Left lung (tissue), 4 donors: ENCODE measurements at regions not wholly inside any gene's neighbourhood (a gene's known extent, or its start where the extent isn't known, plus 50 kb on each side); places are given as distances from the start of the nearest gene placed in this dataset.
"Not testable (repeated sequence)": the region's sequence is repeated elsewhere in the genome, so short reads cannot be mapped to it uniquely, and the experiment has no call there.

ENCODE experiments used
- ATAC-seq: fragments of 200-7000 bp; cut with Tn5 transposase; one replicate; pipeline ENCODE4 v1.9.1; 2020; ENCODE audit warnings: moderate library complexity
- DNase-seq, 4 donors: peaks; one replicate each; pipeline ENCODE4 v3.0.0-alpha.2; 2013 to 2020
- H3K27ac ChIP-seq, 2 donors: fragments of 200-600 bp; sonication (generic) in 1 of 2; one replicate each; pipeline versions ENCODE4 v1.5.0 to v1.8.0; 2020 to 2021
- H3K27me3 ChIP-seq, 2 donors: fragments of 200-600 bp; sonication (generic) in 1 of 2; one replicate each; pipeline versions ENCODE4 v1.5.0 to v1.8.0; 2020 to 2021
- H3K36me3 ChIP-seq, 2 donors: fragments of 200-600 bp; sonication (generic) in 1 of 2; one replicate each; pipeline versions ENCODE4 v1.5.0 to v1.8.0; 2020 to 2021
- H3K4me1 ChIP-seq, 2 donors: fragments of 200-600 bp; one replicate each; pipeline ENCODE4 v1.8.0; 2021
- H3K4me3 ChIP-seq, 2 donors: fragments of 200-600 bp; sonication (generic) in 1 of 2; one replicate each; pipeline versions ENCODE4 v1.5.0 to v1.8.0; 2020 to 2021; ENCODE audit warnings: mild to moderate bottlenecking in 1 of 2
- H3K9me3 ChIP-seq, 2 donors: fragments of 200-600 bp; sonication (generic) in 1 of 2; one replicate each; pipeline versions ENCODE4 v1.5.0 to v1.8.0; 2020 to 2021
- intact Hi-C, 2 donors: fragments of 100-400 bp; cut with DNase I; formaldehyde crosslinking; loops; one replicate each; pipeline versions ENCODE4 v1.11.2 to v1.14.2; 2022
- TF ChIP-seq, protein P1 (sequence below), 2 donors: fragments of 200-600 bp; sonication (generic) in 1 of 2; IDR thresholded peaks; one replicate each; pipeline versions ENCODE4 v1.5.0 to v1.8.0; 2021; ENCODE audit warnings: antibody characterized with exemption in 2 of 2
- donor health status: DM: no; HTN: yes; CAD: no.
- donor health status: DM: no; HTN: no; CAD: no.

DNA sequence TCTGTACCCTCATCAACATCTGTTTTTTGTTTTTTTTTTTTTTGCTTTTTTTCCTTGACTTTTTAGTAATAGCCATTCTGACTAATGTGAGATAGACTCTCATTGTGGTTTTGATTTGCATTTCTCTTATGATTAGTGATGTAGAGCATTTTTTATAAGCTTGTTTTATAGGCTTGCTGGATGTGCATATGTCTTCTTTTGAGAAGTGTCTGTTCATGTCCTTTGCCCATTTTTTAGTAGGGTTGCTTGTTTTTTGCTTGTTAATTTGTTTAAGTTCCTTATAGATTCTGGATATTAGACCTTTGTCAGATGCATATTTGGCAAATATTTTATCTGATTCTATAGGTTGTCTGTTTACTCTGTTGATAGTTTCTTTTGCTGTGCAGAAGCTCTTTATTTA, 53.5 kb upstream of the FAR1 start:
- H3K27ac ChIP-seq, intact Hi-C loops, H3K27me3 ChIP-seq, H3K4me3 ChIP-seq, H3K36me3 ChIP-seq, H3K4me1 ChIP-seq, DNase-seq, ATAC-seq: not testable (repeated sequence)
- peaks cover 0 to 47% of the 10 kb centered on the region in 2 donors for H3K9me3 ChIP-seq

DNA sequence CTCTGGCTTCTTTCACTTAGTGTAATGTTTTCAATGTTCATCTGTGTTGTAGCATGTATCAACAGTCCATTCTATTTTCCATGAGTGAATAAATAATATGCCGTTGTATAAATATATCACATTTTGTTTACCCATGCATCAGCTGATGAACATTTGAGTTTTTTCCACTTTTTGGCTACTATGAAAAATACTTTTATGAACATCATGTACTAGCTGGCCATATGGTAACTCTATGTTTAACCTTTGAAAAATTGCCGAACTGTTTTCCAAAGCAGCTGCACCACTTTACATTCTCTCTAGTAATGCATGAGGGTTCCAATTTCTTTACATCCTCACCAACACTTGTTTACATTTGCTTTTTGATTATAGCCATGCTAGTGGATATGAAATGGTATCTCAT, 59.8 kb upstream of the FAR1 start:
- peaks cover 0 to 4% of the 10 kb centered on the region in 2 donors for H3K9me3 ChIP-seq
- peak in 1 of 4 donors; percentile 7 for DNase-seq

DNA sequence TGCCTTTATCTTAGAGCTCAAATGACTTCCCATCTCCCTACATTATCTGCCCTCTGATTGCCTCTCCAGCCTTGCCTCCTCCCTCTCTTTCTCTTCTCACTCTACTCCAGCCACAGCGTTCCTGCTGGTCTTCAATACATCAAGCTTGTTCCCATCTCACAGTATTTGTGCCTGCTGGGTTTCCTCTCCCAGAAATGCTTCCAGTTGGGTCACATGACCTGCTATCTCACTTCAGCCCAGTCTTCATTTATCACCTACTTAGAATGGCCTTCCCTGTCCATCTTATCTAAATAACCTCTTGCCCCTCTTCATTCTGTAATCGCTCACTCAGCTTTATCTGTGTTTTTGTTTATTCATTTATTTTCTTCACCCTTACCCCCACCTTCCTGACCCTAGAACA, 61.8 kb upstream of the FAR1 start:
- DNase-seq = no peak
- ATAC-seq = no peak
- Histone ChIP-seq H3K36me3 (no peaks in the 10 kb centered on the region), H3K4me3 (no peak overlapping the region), H3K27me3 (no peaks in the 10 kb centered on the region), H3K9me3 (no peaks in the 10 kb centered on the region), H3K27ac (no peak overlapping the region), H3K4me1 (no peaks in the 10 kb centered on the region)
- TF ChIP-seq, protein P1, sequence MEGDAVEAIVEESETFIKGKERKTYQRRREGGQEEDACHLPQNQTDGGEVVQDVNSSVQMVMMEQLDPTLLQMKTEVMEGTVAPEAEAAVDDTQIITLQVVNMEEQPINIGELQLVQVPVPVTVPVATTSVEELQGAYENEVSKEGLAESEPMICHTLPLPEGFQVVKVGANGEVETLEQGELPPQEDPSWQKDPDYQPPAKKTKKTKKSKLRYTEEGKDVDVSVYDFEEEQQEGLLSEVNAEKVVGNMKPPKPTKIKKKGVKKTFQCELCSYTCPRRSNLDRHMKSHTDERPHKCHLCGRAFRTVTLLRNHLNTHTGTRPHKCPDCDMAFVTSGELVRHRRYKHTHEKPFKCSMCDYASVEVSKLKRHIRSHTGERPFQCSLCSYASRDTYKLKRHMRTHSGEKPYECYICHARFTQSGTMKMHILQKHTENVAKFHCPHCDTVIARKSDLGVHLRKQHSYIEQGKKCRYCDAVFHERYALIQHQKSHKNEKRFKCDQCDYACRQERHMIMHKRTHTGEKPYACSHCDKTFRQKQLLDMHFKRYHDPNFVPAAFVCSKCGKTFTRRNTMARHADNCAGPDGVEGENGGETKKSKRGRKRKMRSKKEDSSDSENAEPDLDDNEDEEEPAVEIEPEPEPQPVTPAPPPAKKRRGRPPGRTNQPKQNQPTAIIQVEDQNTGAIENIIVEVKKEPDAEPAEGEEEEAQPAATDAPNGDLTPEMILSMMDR (IDR thresholded peaks at IDR 0.05) = no peak
- intact Hi-C loops = no loop called here

More for the DNA sequence above, 59.8 kb upstream of the FAR1 start:
- no peak for ATAC-seq
- H3K4me1 ChIP-seq = no peaks in the 10 kb centered on the region
- H3K4me3 ChIP-seq = no peak overlapping the region
- TF ChIP-seq, protein P1 (IDR thresholded peaks at IDR 0.05) = no peak
- no peaks in the 10 kb centered on the region for H3K36me3 ChIP-seq
- H3K27me3 ChIP-seq = no peaks in the 10 kb centered on the region
- no peak overlapping the region for H3K27ac ChIP-seq
- intact Hi-C loops = no loop called here

DNA sequence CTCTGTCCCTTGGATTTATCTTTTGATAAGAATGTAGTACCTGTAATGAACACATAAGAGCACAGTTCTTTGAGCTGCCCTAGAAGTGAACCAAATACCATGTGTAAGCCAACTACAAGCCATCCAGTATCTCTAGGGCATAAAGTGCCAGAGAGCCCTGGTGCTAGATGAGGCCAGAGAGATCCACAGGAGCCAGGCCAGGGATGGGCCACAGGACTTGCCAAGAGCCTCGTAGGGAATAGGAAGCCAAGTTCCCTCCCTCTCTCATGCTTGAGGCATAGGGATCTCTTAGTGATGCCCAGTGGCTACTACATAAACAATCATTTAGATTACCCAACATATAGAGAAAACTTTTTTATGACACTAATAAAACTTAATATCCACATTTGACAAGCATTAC, 64.8 kb upstream of the FAR1 start:
- Histone ChIP-seq H3K27ac (no peak overlapping the region), H3K4me3 (no peak overlapping the region), H3K4me1 (no peaks in the 10 kb centered on the region), H3K9me3 (no peaks in the 10 kb centered on the region), H3K27me3 (no peaks in the 10 kb centered on the region), H3K36me3 (no peaks in the 10 kb centered on the region)
- intact Hi-C loops = no loop called here
- no peak for DNase-seq
- TF ChIP-seq, protein P1 (IDR thresholded peaks at IDR 0.05) = no peak
- no peak for ATAC-seq

DNA sequence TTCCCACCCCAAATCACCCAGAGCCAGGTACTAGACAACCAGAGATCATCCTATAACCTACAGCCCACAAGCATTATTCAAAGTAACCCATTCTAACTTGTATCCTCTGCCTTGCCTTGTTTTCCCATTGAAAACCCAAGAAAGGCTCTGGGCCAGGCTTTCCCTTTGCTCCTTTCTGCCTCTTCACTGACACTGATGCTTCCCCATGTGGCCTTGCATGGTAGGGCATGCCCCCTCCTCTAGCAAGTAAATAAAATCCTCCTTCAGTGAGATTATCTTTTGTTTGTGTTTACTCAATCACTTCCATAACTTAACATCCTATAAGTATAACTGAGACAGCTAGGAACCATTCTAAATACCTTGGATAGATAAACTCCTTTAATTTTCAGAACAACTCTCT, 65.6 kb upstream of the FAR1 start:
- TF ChIP-seq, protein P1 (IDR thresholded peaks at IDR 0.05) = no peak
- H3K27ac ChIP-seq = no peak overlapping the region
- intact Hi-C loops = no loop called here
- no peaks in the 10 kb centered on the region for H3K9me3 ChIP-seq
- no peaks in the 10 kb centered on the region for H3K4me1 ChIP-seq
- H3K4me3 ChIP-seq = no peak overlapping the region
- ATAC-seq (no peak), DNase-seq (no peak)
- no peaks in the 10 kb centered on the region for H3K27me3 ChIP-seq
- H3K36me3 ChIP-seq = no peaks in the 10 kb centered on the region

DNA sequence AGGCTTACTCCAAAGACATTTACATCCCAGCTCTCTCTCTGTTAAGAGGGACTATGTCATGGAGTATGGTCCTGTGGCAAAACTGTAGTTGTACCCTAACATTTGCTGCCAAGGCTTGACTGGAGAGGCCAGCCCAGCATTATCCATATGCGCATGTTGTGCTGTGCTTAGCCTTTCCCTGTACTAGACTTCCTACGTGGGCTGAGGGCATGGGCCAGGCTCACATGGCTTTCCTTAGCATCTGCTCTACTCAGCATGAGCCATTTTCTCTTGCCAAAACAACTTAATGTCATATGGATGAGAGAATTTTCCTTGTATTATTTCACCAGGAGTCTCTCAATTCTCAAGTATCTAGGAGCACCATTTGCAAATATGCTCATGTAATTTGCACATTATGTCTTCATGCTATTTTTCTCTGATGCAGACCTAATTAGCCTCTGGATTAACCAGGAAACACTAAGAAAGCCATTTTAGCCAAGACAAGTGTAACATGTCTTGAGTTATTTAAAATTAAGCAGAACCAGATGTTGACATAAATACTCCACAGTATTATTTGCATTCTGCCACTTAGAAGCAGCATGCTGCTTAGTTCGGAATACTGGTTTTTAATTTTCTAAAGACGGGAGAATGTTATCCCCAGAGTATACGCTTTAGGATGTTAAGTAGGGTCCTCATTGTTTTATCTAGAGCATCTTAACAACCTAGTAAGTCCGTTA, 71.7 kb upstream of the FAR1 start:
- intact Hi-C loops = no loop called here
- H3K36me3 ChIP-seq = no peaks in the 10 kb centered on the region
- TF ChIP-seq, protein P1 (IDR thresholded peaks at IDR 0.05) = no peak
- H3K27me3 ChIP-seq = no peaks in the 10 kb centered on the region
- no peaks in the 10 kb centered on the region for H3K4me1 ChIP-seq
- no peak overlapping the region for H3K27ac ChIP-seq
- no peak overlapping the region for H3K4me3 ChIP-seq
- no peaks in the 10 kb centered on the region for H3K9me3 ChIP-seq
- ATAC-seq = no peak
- DNase-seq = no peak
